Neural cell (in vitro differentiated cells): ENCODE measurements at regions not wholly inside any gene's neighbourhood (a gene's known extent, or its start where the extent isn't known, plus 50 kb on each side); places are given as distances from the start of the nearest gene placed in this dataset.

Experiments
- H2AFZ ChIP-seq: fragments of 200-600, 300-800 bp; sonication (generic), shearing (Covaris generic); 2 replicates; pipeline ENCODE4 v1.6.0; 2014; ENCODE audit warnings: low read depth, mild to moderate bottlenecking, antibody characterized with exemption, low read length, moderate library complexity
- H3F3A ChIP-seq: fragments of 200-600 bp; shearing (Covaris generic); 2 replicates; pipeline ENCODE4 v1.6.1; 2016; ENCODE audit warnings: mild to moderate bottlenecking, moderate library complexity, mixed read lengths, antibody characterized with exemption, low read length; ENCODE audit not compliant: insufficient read depth, poor library complexity, severe bottlenecking
- H3K27ac ChIP-seq: fragments of 200-600, 300-800 bp; sonication (generic), shearing (Covaris generic); 2 replicates; pipeline ENCODE4 v1.5.1; 2014; ENCODE audit warnings: mild to moderate bottlenecking, low read length, moderate library complexity
- H3K27me3 ChIP-seq: fragments of 300-800, 200-600 bp; sonication (generic), shearing (Covaris generic); 2 replicates; pipeline ENCODE4 v1.6.0; 2014; ENCODE audit warnings: mild to moderate bottlenecking, low read depth, low read length, moderate library complexity; ENCODE audit not compliant: insufficient read depth
- H3K36me3 ChIP-seq: fragments of 300-800, 200-600 bp; sonication (generic), shearing (Covaris generic); 2 replicates; pipeline ENCODE4 v1.5.1; 2014; ENCODE audit warnings: mild to moderate bottlenecking, antibody characterized with exemption, low read length, moderate library complexity; ENCODE audit not compliant: insufficient read depth
- H3K4me2 ChIP-seq: fragments of 300-800, 200-600 bp; sonication (generic), shearing (Covaris generic); 2 replicates; pipeline ENCODE4 v1.6.0; 2014; ENCODE audit warnings: mild to moderate bottlenecking, low read length
- H3K4me3 ChIP-seq: fragments of 300-800, 200-600 bp; sonication (generic), shearing (Covaris generic); 2 replicates; pipeline ENCODE4 v1.5.1; 2014; ENCODE audit warnings: mild to moderate bottlenecking, low read length, moderate library complexity
- H3K79me2 ChIP-seq: fragments of 200-600 bp; shearing (Covaris generic); replicated peaks from 2 replicates; pipeline ENCODE4 v1.6.0; 2014; ENCODE audit warnings: mild to moderate bottlenecking, low read length, moderate library complexity; ENCODE audit not compliant: insufficient read depth
- H3K9ac ChIP-seq: fragments of 300-800, 200-600 bp; sonication (generic), shearing (Covaris generic); 2 replicates; pipeline ENCODE4 v1.6.1; 2016; ENCODE audit warnings: mild to moderate bottlenecking, low read length, mixed read lengths
- H3K9me2 ChIP-seq: fragments of 200-600 bp; shearing (Covaris generic); 2 replicates; pipeline ENCODE4 v1.6.1; 2016; ENCODE audit warnings: mild to moderate bottlenecking, low read length, mixed read lengths; ENCODE audit not compliant: insufficient read depth
- H3K9me3 ChIP-seq: fragments of 200-600, 300-800 bp; sonication (generic), shearing (Covaris generic); 2 replicates; pipeline ENCODE4 v1.6.1; 2016; ENCODE audit warnings: mild to moderate bottlenecking, mixed run types, low read length, moderate library complexity, mixed read lengths
- H4K20me1 ChIP-seq: fragments of 200-600 bp; shearing (Covaris generic); 2 replicates; pipeline ENCODE4 v1.6.1; 2016; ENCODE audit warnings: mild to moderate bottlenecking, mixed run types; ENCODE audit not compliant: insufficient read depth
- EP300 ChIP-seq: fragments of 450-650 bp; conservative IDR thresholded peaks from 2 replicates; pipeline ENCODE4 v1.6.1; 2014; ENCODE audit warnings: antibody characterized with exemption, mild to moderate bottlenecking, moderate library complexity; ENCODE audit not compliant: poor library complexity, severe bottlenecking
- EZH2 ChIP-seq: fragments of 200-600, 300-800 bp; shearing (Covaris generic), sonication (generic); IDR thresholded peaks from 2 replicates; pipeline ENCODE4 v1.6.1; 2014; ENCODE audit warnings: antibody characterized with exemption, low read length, borderline replicate concordance, mild to moderate bottlenecking; ENCODE audit not compliant: insufficient read depth, poor library complexity, severe bottlenecking
- MXI1 ChIP-seq: fragments of 450-650 bp; conservative IDR thresholded peaks from 2 replicates; pipeline ENCODE4 v1.6.1; 2014; ENCODE audit warnings: antibody characterized with exemption, mild to moderate bottlenecking; ENCODE audit not compliant: poor library complexity, severe bottlenecking
- POLR2AphosphoS5 ChIP-seq: IDR thresholded peaks from 2 replicates; pipeline ENCODE4 v1.6.1; 2012
- RAD21 ChIP-seq: fragments of 450-650 bp; conservative IDR thresholded peaks from 2 replicates; pipeline ENCODE4 v1.6.1; 2014; ENCODE audit warnings: antibody characterized with exemption, mild to moderate bottlenecking, moderate library complexity
- SMC3 ChIP-seq: fragments of 450-650 bp; conservative IDR thresholded peaks from 2 replicates; pipeline ENCODE4 v1.6.1; 2014; ENCODE audit warnings: antibody characterized with exemption, mild to moderate bottlenecking, moderate library complexity; ENCODE audit not compliant: poor library complexity
- TAF1 ChIP-seq: IDR thresholded peaks from 2 replicates; pipeline ENCODE4 v1.6.1; 2012; ENCODE audit warnings: low read depth
- TF ChIP-seq, protein P1 (sequence below): IDR thresholded peaks from 2 replicates; pipeline ENCODE4 v1.6.1; 2012; ENCODE audit warnings: borderline replicate concordance
- TF ChIP-seq, protein P2 (sequence below): fragments of 450-650 bp; IDR thresholded peaks from 2 replicates; pipeline ENCODE4 v1.5.1; 2014; ENCODE audit warnings: antibody characterized with exemption, mild to moderate bottlenecking, moderate library complexity; ENCODE audit not compliant: poor library complexity, severe bottlenecking

GRCh38 chr4:14269824-14270223 is 642.3 kb upstream of the BOD1L1 start:
- TF ChIP-seq, protein P1, sequence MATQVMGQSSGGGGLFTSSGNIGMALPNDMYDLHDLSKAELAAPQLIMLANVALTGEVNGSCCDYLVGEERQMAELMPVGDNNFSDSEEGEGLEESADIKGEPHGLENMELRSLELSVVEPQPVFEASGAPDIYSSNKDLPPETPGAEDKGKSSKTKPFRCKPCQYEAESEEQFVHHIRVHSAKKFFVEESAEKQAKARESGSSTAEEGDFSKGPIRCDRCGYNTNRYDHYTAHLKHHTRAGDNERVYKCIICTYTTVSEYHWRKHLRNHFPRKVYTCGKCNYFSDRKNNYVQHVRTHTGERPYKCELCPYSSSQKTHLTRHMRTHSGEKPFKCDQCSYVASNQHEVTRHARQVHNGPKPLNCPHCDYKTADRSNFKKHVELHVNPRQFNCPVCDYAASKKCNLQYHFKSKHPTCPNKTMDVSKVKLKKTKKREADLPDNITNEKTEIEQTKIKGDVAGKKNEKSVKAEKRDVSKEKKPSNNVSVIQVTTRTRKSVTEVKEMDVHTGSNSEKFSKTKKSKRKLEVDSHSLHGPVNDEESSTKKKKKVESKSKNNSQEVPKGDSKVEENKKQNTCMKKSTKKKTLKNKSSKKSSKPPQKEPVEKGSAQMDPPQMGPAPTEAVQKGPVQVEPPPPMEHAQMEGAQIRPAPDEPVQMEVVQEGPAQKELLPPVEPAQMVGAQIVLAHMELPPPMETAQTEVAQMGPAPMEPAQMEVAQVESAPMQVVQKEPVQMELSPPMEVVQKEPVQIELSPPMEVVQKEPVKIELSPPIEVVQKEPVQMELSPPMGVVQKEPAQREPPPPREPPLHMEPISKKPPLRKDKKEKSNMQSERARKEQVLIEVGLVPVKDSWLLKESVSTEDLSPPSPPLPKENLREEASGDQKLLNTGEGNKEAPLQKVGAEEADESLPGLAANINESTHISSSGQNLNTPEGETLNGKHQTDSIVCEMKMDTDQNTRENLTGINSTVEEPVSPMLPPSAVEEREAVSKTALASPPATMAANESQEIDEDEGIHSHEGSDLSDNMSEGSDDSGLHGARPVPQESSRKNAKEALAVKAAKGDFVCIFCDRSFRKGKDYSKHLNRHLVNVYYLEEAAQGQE, result no peak
- TF ChIP-seq MXI1, result no peak
- TF ChIP-seq RAD21, result no peak
- no peak for TF ChIP-seq TAF1
- TF ChIP-seq EZH2, result no peak
- no peak for TF ChIP-seq POLR2AphosphoS5
- TF ChIP-seq, protein P2, sequence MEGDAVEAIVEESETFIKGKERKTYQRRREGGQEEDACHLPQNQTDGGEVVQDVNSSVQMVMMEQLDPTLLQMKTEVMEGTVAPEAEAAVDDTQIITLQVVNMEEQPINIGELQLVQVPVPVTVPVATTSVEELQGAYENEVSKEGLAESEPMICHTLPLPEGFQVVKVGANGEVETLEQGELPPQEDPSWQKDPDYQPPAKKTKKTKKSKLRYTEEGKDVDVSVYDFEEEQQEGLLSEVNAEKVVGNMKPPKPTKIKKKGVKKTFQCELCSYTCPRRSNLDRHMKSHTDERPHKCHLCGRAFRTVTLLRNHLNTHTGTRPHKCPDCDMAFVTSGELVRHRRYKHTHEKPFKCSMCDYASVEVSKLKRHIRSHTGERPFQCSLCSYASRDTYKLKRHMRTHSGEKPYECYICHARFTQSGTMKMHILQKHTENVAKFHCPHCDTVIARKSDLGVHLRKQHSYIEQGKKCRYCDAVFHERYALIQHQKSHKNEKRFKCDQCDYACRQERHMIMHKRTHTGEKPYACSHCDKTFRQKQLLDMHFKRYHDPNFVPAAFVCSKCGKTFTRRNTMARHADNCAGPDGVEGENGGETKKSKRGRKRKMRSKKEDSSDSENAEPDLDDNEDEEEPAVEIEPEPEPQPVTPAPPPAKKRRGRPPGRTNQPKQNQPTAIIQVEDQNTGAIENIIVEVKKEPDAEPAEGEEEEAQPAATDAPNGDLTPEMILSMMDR, result no peak
- TF ChIP-seq EP300, result no peak
- TF ChIP-seq SMC3, result no peak
- no peaks in the 10 kb centered on the region for H4K20me1 ChIP-seq
- H3K27me3 ChIP-seq, result no peaks in the 10 kb centered on the region
- H2AFZ ChIP-seq, result no peak overlapping the region
- H3K9me2 ChIP-seq, result no peaks in the 10 kb centered on the region
- H3F3A ChIP-seq, result no peaks in the 10 kb centered on the region
- no peaks in the 10 kb centered on the region for H3K79me2 ChIP-seq
- no peak overlapping the region for H3K27ac ChIP-seq
- H3K36me3 ChIP-seq, result no peaks in the 10 kb centered on the region
- H3K4me2 ChIP-seq, result no peak overlapping the region
- no peak overlapping the region for H3K9ac ChIP-seq
- no peaks in the 10 kb centered on the region for H3K9me3 ChIP-seq
- no peak overlapping the region for H3K4me3 ChIP-seq

DNA sequence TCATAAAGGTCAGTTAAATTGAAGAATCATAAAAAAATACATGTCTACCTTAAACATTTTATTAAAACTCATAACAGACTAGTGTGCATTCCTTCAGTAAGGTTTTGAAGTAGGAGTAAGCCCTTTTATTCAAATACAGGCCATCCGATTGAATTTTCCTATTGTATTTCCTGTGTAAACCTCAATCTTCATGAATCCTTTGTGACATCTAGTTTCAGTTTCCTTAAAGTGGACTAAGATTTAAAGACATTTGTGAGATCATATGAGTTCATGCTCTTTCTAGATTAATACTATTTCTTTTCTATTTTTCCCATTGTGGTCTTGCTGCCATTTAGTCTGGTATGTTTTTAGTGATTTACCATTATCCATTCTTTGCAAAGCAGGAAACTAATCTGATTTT is 644.7 kb upstream of the BOD1L1 start:
- no peak overlapping the region for H3K9ac ChIP-seq
- no peaks in the 10 kb centered on the region for H3K9me2 ChIP-seq
- no peak overlapping the region for H3K4me2 ChIP-seq
- H3F3A ChIP-seq, result no peaks in the 10 kb centered on the region
- H3K36me3 ChIP-seq, result no peaks in the 10 kb centered on the region
- H3K79me2 ChIP-seq, result no peaks in the 10 kb centered on the region
- H3K27me3 ChIP-seq, result no peaks in the 10 kb centered on the region
- no peak overlapping the region for H2AFZ ChIP-seq
- H3K27ac ChIP-seq, result no peak overlapping the region
- H4K20me1 ChIP-seq, result no peaks in the 10 kb centered on the region
- H3K9me3 ChIP-seq, result no peaks in the 10 kb centered on the region
- no peak overlapping the region for H3K4me3 ChIP-seq
- TF ChIP-seq, protein P1, result no peak
- TF ChIP-seq TAF1 (no peak), MXI1 (no peak), RAD21 (no peak), POLR2AphosphoS5 (no peak), EZH2 (no peak), EP300 (no peak), SMC3 (no peak)
- TF ChIP-seq, protein P2, result no peak
